ENCODE measurements at regions not wholly inside any gene's neighbourhood (a gene's known extent, or its start where the extent isn't known, plus 50 kb on each side); places are given as distances from the start of the nearest gene placed in this dataset.
"Not testable (repeated sequence)": the region's sequence is repeated elsewhere in the genome, so short reads cannot be mapped to it uniquely, and the experiment has no call there.

- DNase-seq (ENCODE audit: low read depth in 2 of 2, low spot score in 1 of 2) = no peak
These were observed 147.8 kb upstream of the CCNH start for GRCh38 chr5:87560528-87560927.

GRCh38 chr5:87551911-87552310 is 139.2 kb upstream of the CCNH start:
- DNase-seq (ENCODE audit: low read depth in 2 of 2, low spot score in 1 of 2) = no peak

- no peak for DNase-seq (ENCODE audit: low read depth in 2 of 2, low spot score in 1 of 2)
These were observed 128.9 kb upstream of the CCNH start for GRCh38 chr5:87541676-87542075.

- DNase-seq (ENCODE audit: low read depth in 2 of 2, low spot score in 1 of 2) = no peak
These were observed 128.3 kb upstream of the CCNH start for GRCh38 chr5:87541033-87541432.

- DNase-seq (ENCODE audit: low read depth in 2 of 2, low spot score in 1 of 2) = no peak
These were observed 127.1 kb upstream of the CCNH start for GRCh38 chr5:87539839-87540238.

GRCh38 chr5:87536365-87536764 is 123.6 kb upstream of the CCNH start:
- no peak for DNase-seq (ENCODE audit: low read depth in 2 of 2, low spot score in 1 of 2)

- DNase-seq (ENCODE audit: low read depth in 2 of 2, low spot score in 1 of 2) = no peak
These were observed 123.0 kb upstream of the CCNH start for GRCh38 chr5:87535706-87536105.

- no peak for DNase-seq (ENCODE audit: low read depth in 2 of 2, low spot score in 1 of 2)
These were observed 116.9 kb upstream of the CCNH start for GRCh38 chr5:87529486-87530076.

- no peak for DNase-seq (ENCODE audit: low read depth in 2 of 2, low spot score in 1 of 2)
These were observed 113.4 kb upstream of the CCNH start for GRCh38 chr5:87526131-87526530.

- DNase-seq (ENCODE audit: low read depth in 2 of 2, low spot score in 1 of 2) = no peak
These were observed 111.5 kb upstream of the CCNH start for GRCh38 chr5:87524217-87524616.

GRCh38 chr5:87511778-87512177 is 99.0 kb upstream of the CCNH start:
- DNase-seq (ENCODE audit: low read depth in 2 of 2, low spot score in 1 of 2) = not testable (repeated sequence)

- no peak for DNase-seq (ENCODE audit: low read depth in 2 of 2, low spot score in 1 of 2)
These were observed 90.3 kb upstream of the CCNH start for GRCh38 chr5:87503004-87503403.

GRCh38 chr5:87499478-87500410 is 87.0 kb upstream of the CCNH start:
- no peak for DNase-seq (ENCODE audit: low read depth in 2 of 2, low spot score in 1 of 2)

Measured in stimulated activated CD8-positive, alpha-beta memory T cell treated with anti-CD3 and anti-CD28 coated beads, Interleukin-4, amount 100 ng/mL, for 1 hour (primary cell).